ENCODE measurements at regions not wholly inside any gene's neighbourhood (a gene's known extent, or its start where the extent isn't known, plus 50 kb on each side); places are given as distances from the start of the nearest gene placed in this dataset.

GRCh38 chr5:62722360-62722759, 143.7 kb downstream of the LRRC70 start:
- TF ChIP-seq CTCF (IDR thresholded peaks at IDR 0.05) (no peak), POLR2A (IDR thresholded peaks at IDR 0.05) (no peak)

Measured in transverse colon (tissue), 3 donors.